MCF 10A (cell line): ENCODE measurements at regions not wholly inside any gene's neighbourhood (a gene's known extent, or its start where the extent isn't known, plus 50 kb on each side); places are given as distances from the start of the nearest gene placed in this dataset.

Experiments
- BruUV-seq: library from RNA; stranded (reverse); fragments of 400-500 nt; replicated peaks from 2 replicates; lab custom pipeline; 2021; lab: Mats Ljungman, UMichigan
- CTCF ChIA-PET: fragments of 300-600 bp; sonication (Branson Sonifier 250); formaldehyde crosslinking; extraction: SDS; loops from one replicate; lab custom pipeline; 2021; ENCODE audit warnings: antibody characterized with exemption, inconsistent platforms; lab: Yijun Ruan, JAX
- POLR2A ChIA-PET: fragments of 300-600, 350-650 bp; sonication (Branson Sonifier 250); formaldehyde crosslinking; extraction: SDS; loops from one replicate; lab custom pipeline; 2020; ENCODE audit warnings: antibody characterized with exemption, inconsistent platforms; lab: Yijun Ruan, JAX
- DNase-seq: peaks from one replicate; pipeline ENCODE4 v3.0.0-alpha.2; 2018; ENCODE audit not compliant: unreplicated experiment
- H3K27ac Mint-ChIP-seq: one replicate; pipeline ENCODE4 v1.8.0; 2022; ENCODE audit warnings: mild to moderate bottlenecking, low read depth, mixed read lengths; ENCODE audit not compliant: unreplicated experiment
- H3K27me3 Mint-ChIP-seq: one replicate; pipeline ENCODE4 v1.8.0; 2022; ENCODE audit warnings: mixed read lengths; ENCODE audit not compliant: insufficient read depth, unreplicated experiment
- H3K36me3 Mint-ChIP-seq: one replicate; pipeline ENCODE4 v1.8.0; 2022; ENCODE audit warnings: mild to moderate bottlenecking, moderate library complexity, mixed read lengths; ENCODE audit not compliant: insufficient read depth, unreplicated experiment
- H3K4me1 Mint-ChIP-seq: one replicate; pipeline ENCODE4 v1.8.0; 2022; ENCODE audit warnings: mixed read lengths; ENCODE audit not compliant: insufficient read depth, unreplicated experiment
- H3K4me3 Mint-ChIP-seq: one replicate; pipeline ENCODE4 v1.8.0; 2022; ENCODE audit warnings: mild to moderate bottlenecking, moderate library complexity, mixed read lengths; ENCODE audit not compliant: unreplicated experiment
- H3K9me3 Mint-ChIP-seq: one replicate; pipeline ENCODE4 v1.8.0; 2022; ENCODE audit warnings: mixed read lengths; ENCODE audit not compliant: unreplicated experiment
- CTCF ChIP-seq: fragments of 200-600 bp; IDR thresholded peaks from one replicate; pipeline ENCODE4 v1.8.0; 2022; ENCODE audit warnings: antibody characterized with exemption, mild to moderate bottlenecking; ENCODE audit not compliant: unreplicated experiment
- intact Hi-C: fragments of 100-400 bp; cut with micrococcal nuclease; formaldehyde crosslinking; loops from 2 replicates; pipeline ENCODE4 v1.14.1; 2022

DNA sequence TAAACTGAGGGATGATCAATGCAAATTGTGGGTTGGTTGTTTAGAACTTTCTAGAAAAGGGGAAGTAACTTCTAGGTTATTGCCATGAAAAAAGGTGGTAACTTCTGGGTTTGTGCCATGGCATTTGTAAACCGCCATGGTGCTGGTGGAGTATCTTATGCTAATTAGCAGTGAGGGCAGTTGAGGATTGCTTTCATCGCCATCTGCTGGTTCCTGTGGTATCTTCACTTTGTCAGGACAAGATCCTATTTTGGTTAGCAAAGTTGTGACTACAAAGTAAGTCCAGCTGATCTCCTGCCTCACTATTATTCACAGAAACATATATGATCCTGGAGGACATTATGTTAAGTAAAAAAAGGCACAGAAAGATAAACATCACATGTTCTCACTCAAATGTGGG is 1332.3 kb downstream of the CDH11 start:
- no peak for TF ChIP-seq CTCF
- no peaks in the 10 kb centered on the region for H3K4me1 Mint-ChIP-seq
- no peak for DNase-seq
- POLR2A ChIA-PET, result no interaction called here
- no TSS peak for BruUV-seq
- CTCF ChIA-PET, result interaction anchor here (1.3 kb wide), 1 partner anchor 10 kb away, joined by 4 read pairs; no protein-coding TSS in a partner anchor
- H3K4me3 Mint-ChIP-seq, result no peak overlapping the region
- intact Hi-C loops, result no loop called here
- H3K27ac Mint-ChIP-seq, result peak overlapping the region; percentile 50
- H3K36me3 Mint-ChIP-seq, result no peaks in the 10 kb centered on the region
- H3K9me3 Mint-ChIP-seq, result peaks cover 28% of the 10 kb centered on the region
- H3K27me3 Mint-ChIP-seq, result no peaks in the 10 kb centered on the region

GRCh38 chr16:63787014-63787413 is 1334.8 kb downstream of the CDH11 start:
- intact Hi-C loops, result no loop called here
- Mint-ChIP-seq H3K27ac (no peak overlapping the region), H3K4me1 (no peaks in the 10 kb centered on the region), H3K4me3 (no peak overlapping the region), H3K9me3 (peaks cover 33% of the 10 kb centered on the region), H3K36me3 (no peaks in the 10 kb centered on the region), H3K27me3 (no peaks in the 10 kb centered on the region)
- CTCF ChIA-PET, result no interaction called here
- peak; percentile 11 for DNase-seq
- POLR2A ChIA-PET, result no interaction called here
- no peak for TF ChIP-seq CTCF
- BruUV-seq, result no TSS peak

GRCh38 chr16:63785170-63785569 is 1336.7 kb downstream of the CDH11 start:
- intact Hi-C loops, result no loop called here
- H3K27me3 Mint-ChIP-seq, result no peaks in the 10 kb centered on the region
- no peak overlapping the region for H3K27ac Mint-ChIP-seq
- CTCF ChIA-PET, result interaction anchor here (0.6 kb wide), 1 partner anchor 1314 kb away, joined by 5 read pairs; no protein-coding TSS in a partner anchor
- H3K4me1 Mint-ChIP-seq, result no peaks in the 10 kb centered on the region
- BruUV-seq, result no TSS peak
- TF ChIP-seq CTCF, result no peak
- no peak overlapping the region for H3K4me3 Mint-ChIP-seq
- H3K9me3 Mint-ChIP-seq, result peaks cover 32% of the 10 kb centered on the region
- POLR2A ChIA-PET, result no interaction called here
- no peaks in the 10 kb centered on the region for H3K36me3 Mint-ChIP-seq
- DNase-seq, result no peak

DNA sequence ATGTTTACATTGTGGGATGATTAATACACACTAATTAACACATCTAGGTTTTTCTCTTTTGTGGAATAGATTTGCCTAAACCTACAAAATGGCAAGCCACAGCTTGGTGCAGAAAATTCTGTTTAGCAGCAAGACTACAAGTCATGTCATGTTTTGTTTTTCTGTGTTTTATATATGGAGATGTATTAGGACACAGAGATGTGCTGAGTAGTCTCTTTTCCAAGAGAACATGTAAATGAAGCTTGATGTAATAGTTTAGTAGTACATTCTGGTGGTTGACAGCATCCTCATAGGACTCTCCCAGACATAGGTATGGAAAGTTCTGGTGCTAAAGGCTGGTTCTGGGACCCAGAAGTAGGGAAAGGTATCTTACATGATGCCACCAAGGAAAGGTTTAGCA is 1345.4 kb downstream of the CDH11 start:
- no peak for DNase-seq
- no peak overlapping the region for H3K4me3 Mint-ChIP-seq
- no peaks in the 10 kb centered on the region for H3K36me3 Mint-ChIP-seq
- intact Hi-C loops, result no loop called here
- no peaks in the 10 kb centered on the region for H3K27me3 Mint-ChIP-seq
- CTCF ChIA-PET, result no interaction called here
- H3K27ac Mint-ChIP-seq, result no peak overlapping the region
- H3K4me1 Mint-ChIP-seq, result no peaks in the 10 kb centered on the region
- POLR2A ChIA-PET, result no interaction called here
- no TSS peak for BruUV-seq
- TF ChIP-seq CTCF, result no peak
- H3K9me3 Mint-ChIP-seq, result peaks cover 8% of the 10 kb centered on the region
